Heart left ventricle (tissue), 13 donors: ENCODE measurements at regions not wholly inside any gene's neighbourhood (a gene's known extent, or its start where the extent isn't known, plus 50 kb on each side); places are given as distances from the start of the nearest gene placed in this dataset.

Experiments
- POLR2A ChIP-seq, 2 donors: fragments of 450-650 bp; IDR thresholded peaks; one replicate each; pipeline ENCODE4 v1.6.1; 2017; ENCODE audit warnings: antibody characterized with exemption in 2 of 2, mild to moderate bottlenecking in 2 of 2, moderate library complexity in 2 of 2
- TF ChIP-seq, protein P1 (sequence below), 12 donors: fragments of 200-600 bp; sonication (generic) in 4 of 12; IDR thresholded peaks; one replicate each; pipeline versions ENCODE4 v1.5.0 to v1.8.0; 2018 to 2022; ENCODE audit warnings: antibody characterized with exemption in 12 of 12, mild to moderate bottlenecking in 5 of 12
- donor health status: ischemic (EF 13 %, LVEDD 7.1; RV severe dilation, severe dysfunction).
- donor health status: DM: no; HTN: yes; CAD: no.
- donor health status: DM: no; HTN: no; CAD: no.
- donor health status: ischemic (EF 25% LVEDD 6.9; RV normal size, moderate dysfunction).
- donor health status: ischemic (EF 25% LVEDD 5.7; RV mildly dilated, moderate dysfunction).
- donor health status: ischemic (EF 35%, LVEDD 5.7; RV mildly dilated, moderate dysfunction).
- donor health status: nonischemic (EF 11% LVEDD 7.7; RV severe dilation, severe dysfunction).
- donor health status: DM: yes; HTN: yes; CAD: no.
- donor health status: PGD.
- donor health status: ischemic (EF 29% LVEDD 5.4; RV normal size, mild dysfunction).
- donor health status: nonischemic (EF 23%, LVEDD 6.1; RV moderate dilation, normal function).

DNA sequence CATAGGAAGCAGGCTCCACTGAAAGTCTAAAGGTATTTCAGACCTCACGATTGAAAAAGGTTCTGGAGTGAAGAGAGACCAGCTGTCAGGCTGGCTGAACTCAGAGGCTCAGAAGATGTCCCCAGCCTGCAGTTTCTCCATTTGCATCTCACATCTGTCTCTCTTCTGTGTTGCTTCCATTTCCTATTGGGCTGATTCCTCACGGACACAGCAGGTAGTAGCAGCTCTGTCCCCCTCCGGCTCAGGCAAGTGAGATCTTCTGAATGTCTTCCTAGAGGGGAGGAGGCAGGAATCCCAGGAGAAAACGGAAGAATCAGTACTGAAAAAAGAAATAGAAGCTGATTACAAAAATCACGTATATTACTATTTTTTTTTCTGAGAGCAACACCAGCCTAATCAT is 274.1 kb upstream of the COBL start:
- TF ChIP-seq, protein P1, sequence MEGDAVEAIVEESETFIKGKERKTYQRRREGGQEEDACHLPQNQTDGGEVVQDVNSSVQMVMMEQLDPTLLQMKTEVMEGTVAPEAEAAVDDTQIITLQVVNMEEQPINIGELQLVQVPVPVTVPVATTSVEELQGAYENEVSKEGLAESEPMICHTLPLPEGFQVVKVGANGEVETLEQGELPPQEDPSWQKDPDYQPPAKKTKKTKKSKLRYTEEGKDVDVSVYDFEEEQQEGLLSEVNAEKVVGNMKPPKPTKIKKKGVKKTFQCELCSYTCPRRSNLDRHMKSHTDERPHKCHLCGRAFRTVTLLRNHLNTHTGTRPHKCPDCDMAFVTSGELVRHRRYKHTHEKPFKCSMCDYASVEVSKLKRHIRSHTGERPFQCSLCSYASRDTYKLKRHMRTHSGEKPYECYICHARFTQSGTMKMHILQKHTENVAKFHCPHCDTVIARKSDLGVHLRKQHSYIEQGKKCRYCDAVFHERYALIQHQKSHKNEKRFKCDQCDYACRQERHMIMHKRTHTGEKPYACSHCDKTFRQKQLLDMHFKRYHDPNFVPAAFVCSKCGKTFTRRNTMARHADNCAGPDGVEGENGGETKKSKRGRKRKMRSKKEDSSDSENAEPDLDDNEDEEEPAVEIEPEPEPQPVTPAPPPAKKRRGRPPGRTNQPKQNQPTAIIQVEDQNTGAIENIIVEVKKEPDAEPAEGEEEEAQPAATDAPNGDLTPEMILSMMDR (IDR thresholded peaks at IDR 0.05) = no peak
- no peak for TF ChIP-seq POLR2A (IDR thresholded peaks at IDR 0.05)
